ENCODE measurements at regions not wholly inside any gene's neighbourhood (a gene's known extent, or its start where the extent isn't known, plus 50 kb on each side); places are given as distances from the start of the nearest gene placed in this dataset.
"Not testable (repeated sequence)": the region's sequence is repeated elsewhere in the genome, so short reads cannot be mapped to it uniquely, and the experiment has no call there.

- Histone ChIP-seq H3K4me1 (ENCODE audit: control insufficient read depth in 1 of 2, insufficient read depth in 2 of 2, low read length in 2 of 2) (no peaks in the 10 kb centered on the region), H3K36me3 (ENCODE audit: control insufficient read depth in 1 of 2, insufficient read depth in 2 of 2, low read length in 2 of 2) (no peaks in the 10 kb centered on the region), H3K27me3 (ENCODE audit: low read depth, low read length) (no peaks in the 10 kb centered on the region), H3K4me3 (ENCODE audit: low read depth in 1 of 2, low read length in 2 of 2) (no peak overlapping the region), H3K27ac (ENCODE audit: low read length) (no peak overlapping the region), H3K9me3 (ENCODE audit: control insufficient read depth in 1 of 2, low read length in 2 of 2) (no peaks in the 10 kb centered on the region)
Observed at GRCh38 chr12:126243814-126244440, 1178.7 kb downstream of the AACS start.

- no peak overlapping the region for H3K4me3 ChIP-seq (ENCODE audit: low read depth in 1 of 2, low read length in 2 of 2)
- no peaks in the 10 kb centered on the region for H3K4me1 ChIP-seq (ENCODE audit: control insufficient read depth in 1 of 2, insufficient read depth in 2 of 2, low read length in 2 of 2)
- no peak overlapping the region for H3K27ac ChIP-seq (ENCODE audit: low read length)
- no peaks in the 10 kb centered on the region for H3K36me3 ChIP-seq (ENCODE audit: control insufficient read depth in 1 of 2, insufficient read depth in 2 of 2, low read length in 2 of 2)
- no peaks in the 10 kb centered on the region for H3K27me3 ChIP-seq (ENCODE audit: low read depth, low read length)
- H3K9me3 ChIP-seq (ENCODE audit: control insufficient read depth in 1 of 2, low read length in 2 of 2), result no peaks in the 10 kb centered on the region
Observed at GRCh38 chr12:126247936-126248335, 1182.7 kb downstream of the AACS start.

DNA sequence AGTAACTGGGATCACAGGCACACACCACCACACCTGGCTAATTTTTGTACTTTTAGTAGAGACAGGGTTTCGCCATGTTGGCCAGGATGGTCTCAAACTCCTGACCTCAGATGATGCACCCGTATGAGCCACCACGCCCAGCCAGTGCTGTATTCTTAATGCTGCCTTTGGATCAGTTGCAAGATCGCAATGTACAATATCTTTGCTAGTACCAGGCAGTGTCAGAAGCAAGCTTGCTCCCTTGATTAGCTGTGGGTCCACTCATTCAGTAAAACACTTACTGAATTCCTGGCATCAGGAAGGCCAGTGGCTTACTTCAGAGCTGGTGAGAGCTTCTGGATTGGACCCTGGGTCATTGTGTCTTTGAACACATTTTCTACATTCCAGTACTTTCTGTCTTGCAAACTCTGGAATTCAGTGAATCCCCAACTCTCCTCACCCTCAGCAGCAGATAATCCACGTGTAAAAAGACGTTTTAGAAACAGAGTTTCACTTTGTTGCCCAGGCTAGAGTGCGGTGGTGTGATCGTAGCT lies 1183.7 kb downstream of the AACS start:
- H3K27me3 ChIP-seq (ENCODE audit: low read depth, low read length), result no peaks in the 10 kb centered on the region
- H3K36me3 ChIP-seq (ENCODE audit: control insufficient read depth in 1 of 2, insufficient read depth in 2 of 2, low read length in 2 of 2), result no peaks in the 10 kb centered on the region
- no peak overlapping the region for H3K27ac ChIP-seq (ENCODE audit: low read length)
- H3K9me3 ChIP-seq (ENCODE audit: control insufficient read depth in 1 of 2, low read length in 2 of 2), result no peaks in the 10 kb centered on the region
- no peak overlapping the region for H3K4me3 ChIP-seq (ENCODE audit: low read depth in 1 of 2, low read length in 2 of 2)
- H3K4me1 ChIP-seq (ENCODE audit: control insufficient read depth in 1 of 2, insufficient read depth in 2 of 2, low read length in 2 of 2), result no peaks in the 10 kb centered on the region

GRCh38 chr12:126258190-126258589 lies 1193.0 kb downstream of the AACS start:
- H3K36me3 ChIP-seq (ENCODE audit: control insufficient read depth in 1 of 2, insufficient read depth in 2 of 2, low read length in 2 of 2), result no peaks in the 10 kb centered on the region
- H3K9me3 ChIP-seq (ENCODE audit: control insufficient read depth in 1 of 2, low read length in 2 of 2), result peaks cover 0 to 3% of the 10 kb centered on the region in 2 donors
- no peaks in the 10 kb centered on the region for H3K4me1 ChIP-seq (ENCODE audit: control insufficient read depth in 1 of 2, insufficient read depth in 2 of 2, low read length in 2 of 2)
- no peak overlapping the region for H3K4me3 ChIP-seq (ENCODE audit: low read depth in 1 of 2, low read length in 2 of 2)
- no peak overlapping the region for H3K27ac ChIP-seq (ENCODE audit: low read length)
- no peaks in the 10 kb centered on the region for H3K27me3 ChIP-seq (ENCODE audit: low read depth, low read length)

DNA sequence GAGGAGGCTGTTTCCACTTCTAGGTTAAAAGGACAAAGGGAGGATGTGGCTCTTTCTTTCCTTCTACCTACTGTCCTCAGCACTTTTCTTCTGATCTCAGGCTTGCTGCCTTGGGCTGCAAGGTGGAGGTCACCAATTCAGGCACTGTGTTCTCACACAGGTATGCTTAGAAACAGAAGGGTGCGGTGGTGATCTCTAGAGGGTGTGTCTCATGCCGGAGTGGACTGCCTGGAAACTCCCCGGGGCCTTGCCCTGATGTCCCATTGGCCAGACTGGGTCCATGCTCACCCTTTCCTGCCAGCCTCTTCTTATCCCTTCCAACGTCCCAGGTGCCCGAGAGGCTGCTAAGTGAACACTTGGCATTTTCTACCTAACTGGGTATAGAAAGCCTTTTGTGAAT lies 1197.6 kb downstream of the AACS start:
- Histone ChIP-seq H3K9me3 (ENCODE audit: control insufficient read depth in 1 of 2, low read length in 2 of 2) (no peaks in the 10 kb centered on the region), H3K36me3 (ENCODE audit: control insufficient read depth in 1 of 2, insufficient read depth in 2 of 2, low read length in 2 of 2) (no peaks in the 10 kb centered on the region), H3K4me3 (ENCODE audit: low read depth in 1 of 2, low read length in 2 of 2) (no peak overlapping the region), H3K4me1 (ENCODE audit: control insufficient read depth in 1 of 2, insufficient read depth in 2 of 2, low read length in 2 of 2) (no peaks in the 10 kb centered on the region), H3K27ac (ENCODE audit: low read length) (no peak overlapping the region), H3K27me3 (ENCODE audit: low read depth, low read length) (no peaks in the 10 kb centered on the region)

DNA sequence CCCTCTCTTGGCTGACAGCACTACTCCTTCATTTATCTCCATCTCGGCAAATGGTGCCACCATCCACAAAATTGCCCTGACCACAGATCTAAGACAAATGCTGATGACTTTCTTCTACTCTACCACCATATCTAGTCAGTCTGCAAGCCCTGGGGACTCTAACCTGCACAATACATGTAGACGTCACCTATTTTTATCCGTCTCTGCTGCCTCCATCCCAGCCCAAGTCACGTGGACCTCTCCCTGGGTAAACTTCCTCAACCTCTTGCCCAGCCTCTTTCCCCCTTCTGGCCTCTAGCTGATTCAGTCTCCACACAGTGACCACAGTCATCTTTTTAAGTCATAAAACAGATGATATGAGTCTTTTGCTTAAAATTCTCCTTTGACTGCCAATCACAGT lies 1203.0 kb downstream of the AACS start:
- H3K27ac ChIP-seq (ENCODE audit: low read length), result no peak overlapping the region
- no peaks in the 10 kb centered on the region for H3K9me3 ChIP-seq (ENCODE audit: control insufficient read depth in 1 of 2, low read length in 2 of 2)
- no peaks in the 10 kb centered on the region for H3K36me3 ChIP-seq (ENCODE audit: control insufficient read depth in 1 of 2, insufficient read depth in 2 of 2, low read length in 2 of 2)
- H3K4me1 ChIP-seq (ENCODE audit: control insufficient read depth in 1 of 2, insufficient read depth in 2 of 2, low read length in 2 of 2), result no peaks in the 10 kb centered on the region
- H3K27me3 ChIP-seq (ENCODE audit: low read depth, low read length), result no peaks in the 10 kb centered on the region
- H3K4me3 ChIP-seq (ENCODE audit: low read depth in 1 of 2, low read length in 2 of 2), result no peak overlapping the region

DNA sequence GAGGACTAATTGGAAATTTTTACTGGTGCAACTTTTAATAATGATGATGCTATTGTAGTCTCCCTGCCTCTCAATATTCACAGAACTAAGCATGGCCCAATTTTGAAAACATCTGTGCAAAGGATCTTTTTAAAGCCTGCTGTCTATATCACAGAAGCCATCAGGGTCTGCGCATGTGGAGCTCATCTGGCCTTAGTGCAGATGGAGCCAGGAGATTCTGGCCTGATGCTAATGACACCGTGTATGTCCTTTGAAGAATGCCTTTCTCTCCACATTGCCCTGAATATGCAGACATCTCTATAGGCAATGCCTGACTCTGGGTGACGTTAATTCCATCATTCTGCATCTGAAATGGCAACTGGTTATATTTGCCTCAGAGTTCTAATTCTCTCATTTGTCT lies 1205.9 kb downstream of the AACS start:
- H3K27ac ChIP-seq (ENCODE audit: low read length), result no peak overlapping the region
- H3K9me3 ChIP-seq (ENCODE audit: control insufficient read depth in 1 of 2, low read length in 2 of 2), result no peaks in the 10 kb centered on the region

DNA sequence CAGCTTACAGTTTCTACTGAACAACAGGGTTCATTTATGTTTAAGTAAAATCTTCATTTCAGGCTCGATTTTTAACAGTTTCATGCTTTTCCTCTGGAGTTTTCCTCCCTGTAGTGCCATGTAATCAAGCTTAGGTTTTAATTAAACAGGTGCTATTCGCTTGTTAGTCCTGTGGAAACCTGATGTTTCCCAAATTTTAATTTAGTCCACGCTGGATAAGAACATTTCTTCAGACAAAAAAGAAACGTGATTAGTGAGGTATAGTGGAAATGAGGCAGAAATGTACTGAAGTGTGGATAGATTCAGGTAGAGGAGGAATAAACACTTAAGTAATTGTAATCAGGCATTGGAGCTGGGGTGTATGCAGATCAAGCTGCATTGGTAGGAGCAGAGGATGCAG lies 1217.5 kb downstream of the AACS start:
- H3K4me3 ChIP-seq (ENCODE audit: low read depth in 1 of 2, low read length in 2 of 2), result no peak overlapping the region
- H3K9me3 ChIP-seq (ENCODE audit: control insufficient read depth in 1 of 2, low read length in 2 of 2), result peaks cover 0 to 3% of the 10 kb centered on the region in 2 donors
- H3K36me3 ChIP-seq (ENCODE audit: control insufficient read depth in 1 of 2, insufficient read depth in 2 of 2, low read length in 2 of 2), result no peaks in the 10 kb centered on the region
- no peak overlapping the region for H3K27ac ChIP-seq (ENCODE audit: low read length)
- H3K4me1 ChIP-seq (ENCODE audit: control insufficient read depth in 1 of 2, insufficient read depth in 2 of 2, low read length in 2 of 2), result no peaks in the 10 kb centered on the region
- no peaks in the 10 kb centered on the region for H3K27me3 ChIP-seq (ENCODE audit: low read depth, low read length)

More for the DNA sequence above, 1205.9 kb downstream of the AACS start:
- H3K27me3 ChIP-seq (ENCODE audit: low read depth, low read length), result no peaks in the 10 kb centered on the region
- H3K4me1 ChIP-seq (ENCODE audit: control insufficient read depth in 1 of 2, insufficient read depth in 2 of 2, low read length in 2 of 2), result no peaks in the 10 kb centered on the region
- H3K36me3 ChIP-seq (ENCODE audit: control insufficient read depth in 1 of 2, insufficient read depth in 2 of 2, low read length in 2 of 2), result no peaks in the 10 kb centered on the region
- no peak overlapping the region for H3K4me3 ChIP-seq (ENCODE audit: low read depth in 1 of 2, low read length in 2 of 2)

- no peaks in the 10 kb centered on the region for H3K4me1 ChIP-seq (ENCODE audit: control insufficient read depth in 1 of 2, insufficient read depth in 2 of 2, low read length in 2 of 2)
- H3K4me3 ChIP-seq (ENCODE audit: low read depth in 1 of 2, low read length in 2 of 2), result no peak overlapping the region
- no peak overlapping the region for H3K27ac ChIP-seq (ENCODE audit: low read length)
- no peaks in the 10 kb centered on the region for H3K9me3 ChIP-seq (ENCODE audit: control insufficient read depth in 1 of 2, low read length in 2 of 2)
- no peaks in the 10 kb centered on the region for H3K27me3 ChIP-seq (ENCODE audit: low read depth, low read length)
- no peaks in the 10 kb centered on the region for H3K36me3 ChIP-seq (ENCODE audit: control insufficient read depth in 1 of 2, insufficient read depth in 2 of 2, low read length in 2 of 2)
Observed at GRCh38 chr12:126286203-126286602, 1221.0 kb downstream of the AACS start.

DNA sequence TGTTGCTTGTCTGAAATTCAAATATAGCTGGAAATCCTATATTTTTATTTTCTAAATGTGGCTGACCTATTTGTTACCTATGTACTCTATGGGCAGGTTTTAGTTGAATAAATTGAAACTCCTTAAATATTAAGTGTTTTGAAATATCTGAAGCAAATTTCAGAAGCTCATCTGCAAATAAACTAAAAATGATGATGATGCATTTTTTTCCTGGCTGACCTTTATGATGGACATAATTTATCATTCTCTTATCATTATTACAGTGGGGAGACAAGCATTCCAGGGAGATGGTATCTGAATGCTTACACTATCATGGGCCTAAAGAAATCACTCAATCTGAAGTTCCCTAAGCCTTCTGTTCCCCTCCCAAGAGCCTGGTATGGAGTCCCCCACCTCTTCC lies 1225.2 kb downstream of the AACS start:
- Histone ChIP-seq H3K36me3 (ENCODE audit: control insufficient read depth in 1 of 2, insufficient read depth in 2 of 2, low read length in 2 of 2) (no peaks in the 10 kb centered on the region), H3K9me3 (ENCODE audit: control insufficient read depth in 1 of 2, low read length in 2 of 2) (peaks cover 0 to 3% of the 10 kb centered on the region in 2 donors), H3K27me3 (ENCODE audit: low read depth, low read length) (no peaks in the 10 kb centered on the region), H3K4me1 (ENCODE audit: control insufficient read depth in 1 of 2, insufficient read depth in 2 of 2, low read length in 2 of 2) (no peaks in the 10 kb centered on the region), H3K4me3 (ENCODE audit: low read depth in 1 of 2, low read length in 2 of 2) (no peak overlapping the region), H3K27ac (ENCODE audit: low read length) (no peak overlapping the region)

GRCh38 chr12:126291987-126292386 lies 1226.8 kb downstream of the AACS start:
- not testable (repeated sequence) for H3K27ac ChIP-seq (ENCODE audit: low read length); H3K9me3 ChIP-seq (ENCODE audit: control insufficient read depth in 1 of 2, low read length in 2 of 2); H3K27me3 ChIP-seq (ENCODE audit: low read depth, low read length); H3K36me3 ChIP-seq (ENCODE audit: control insufficient read depth in 1 of 2, insufficient read depth in 2 of 2, low read length in 2 of 2); H3K4me3 ChIP-seq (ENCODE audit: low read depth in 1 of 2, low read length in 2 of 2); H3K4me1 ChIP-seq (ENCODE audit: control insufficient read depth in 1 of 2, insufficient read depth in 2 of 2, low read length in 2 of 2)

GRCh38 chr12:126295652-126296051 lies 1230.4 kb downstream of the AACS start:
- no peaks in the 10 kb centered on the region for H3K4me1 ChIP-seq (ENCODE audit: control insufficient read depth in 1 of 2, insufficient read depth in 2 of 2, low read length in 2 of 2)
- no peaks in the 10 kb centered on the region for H3K36me3 ChIP-seq (ENCODE audit: control insufficient read depth in 1 of 2, insufficient read depth in 2 of 2, low read length in 2 of 2)
- no peak overlapping the region for H3K27ac ChIP-seq (ENCODE audit: low read length)
- no peaks in the 10 kb centered on the region for H3K27me3 ChIP-seq (ENCODE audit: low read depth, low read length)
- no peak overlapping the region for H3K4me3 ChIP-seq (ENCODE audit: low read depth in 1 of 2, low read length in 2 of 2)
- H3K9me3 ChIP-seq (ENCODE audit: control insufficient read depth in 1 of 2, low read length in 2 of 2), result peaks cover 0 to 3% of the 10 kb centered on the region in 2 donors

Measured in muscle layer of duodenum (tissue), 2 donors.